PC-3 (cell line): ENCODE measurements at regions not wholly inside any gene's neighbourhood (a gene's known extent, or its start where the extent isn't known, plus 50 kb on each side); places are given as distances from the start of the nearest gene placed in this dataset.

Experiments used
- ATAC-seq: fragments of 200-7000 bp; cut with Tn5 transposase; 2 replicates; pipeline ENCODE4 v1.9.1; 2020; ENCODE audit warnings: mild to moderate bottlenecking, moderate library complexity
- BruUV-seq: library from RNA; stranded (reverse); fragments of 400-500 nt; replicated peaks from 2 replicates; lab custom pipeline; 2021; lab: Mats Ljungman, UMichigan
- CTCF ChIA-PET: fragments of 300-600 bp; sonication (Branson Sonifier 250); formaldehyde crosslinking; loops from one replicate; lab custom pipeline; 2022; ENCODE audit warnings: antibody characterized with exemption; lab: Charles Lee
- POLR2A ChIA-PET: fragments of 300-600 bp; sonication (Branson Sonifier 250); formaldehyde crosslinking; loops from one replicate; lab custom pipeline; 2022; ENCODE audit warnings: antibody characterized with exemption; ENCODE audit not compliant: unreplicated experiment; lab: Charles Lee
- DNase-seq: peaks from one replicate; pipeline ENCODE4 v3.0.0-alpha.2; 2015
- H2AFZ ChIP-seq: fragments of 300-600 bp; sonication (generic); 2 replicates; pipeline ENCODE4 v1.6.0; 2016; ENCODE audit warnings: antibody characterized with exemption, low read length
- H3F3A ChIP-seq: fragments of 300-600 bp; sonication (generic); one replicate; pipeline ENCODE4 v1.6.0; 2017; ENCODE audit warnings: antibody characterized with exemption, low read length, control low read depth, mild to moderate bottlenecking; ENCODE audit not compliant: unreplicated experiment
- H3K27ac ChIP-seq: fragments of 300-600 bp; sonication (generic); 2 replicates; pipeline ENCODE4 v1.5.1; 2016; ENCODE audit warnings: mild to moderate bottlenecking, low read length
- H3K27me3 ChIP-seq: fragments of 300-600 bp; sonication (generic); 2 replicates; pipeline ENCODE4 v1.6.1; 2016; ENCODE audit warnings: low read length, mixed read lengths
- H3K36me3 ChIP-seq: fragments of 300-600 bp; sonication (generic); 2 replicates; pipeline ENCODE4 v1.6.1; 2016; ENCODE audit warnings: low read depth, mixed run types, low read length, mixed read lengths
- H3K4me1 ChIP-seq: fragments of 300-600 bp; sonication (generic); 2 replicates; pipeline ENCODE4 v1.5.1; 2016; ENCODE audit warnings: low read length; ENCODE audit not compliant: insufficient read depth
- H3K4me2 ChIP-seq: fragments of 300-600 bp; sonication (generic); 2 replicates; pipeline ENCODE4 v1.6.0; 2016; ENCODE audit warnings: low read length
- H3K4me3 ChIP-seq: fragments of 300-600 bp; sonication (generic); 2 replicates; pipeline ENCODE4 v1.5.1; 2016; ENCODE audit warnings: mild to moderate bottlenecking, low read length, mixed read lengths
- H3K79me2 ChIP-seq: fragments of 300-600 bp; sonication (generic); 2 replicates; pipeline ENCODE4 v1.6.1; 2017; ENCODE audit warnings: low read length, mixed read lengths
- H3K9ac ChIP-seq: fragments of 300-600 bp; sonication (generic); 2 replicates; pipeline ENCODE4 v1.6.0; 2016; ENCODE audit warnings: mild to moderate bottlenecking, low read length
- H3K9me2 ChIP-seq: fragments of 300-600 bp; sonication (generic); replicated peaks from 2 replicates; pipeline ENCODE4 v1.6.1; 2016; ENCODE audit warnings: mixed run types, low read length, mixed read lengths
- H3K9me3 ChIP-seq: fragments of 300-600 bp; sonication (generic); 2 replicates; pipeline ENCODE4 v1.6.1; 2016; ENCODE audit warnings: low read length, mixed read lengths
- H4K20me1 ChIP-seq: fragments of 300-600 bp; sonication (generic); 2 replicates; pipeline ENCODE4 v1.6.1; 2016; ENCODE audit warnings: low read length, mixed read lengths
- CTCF ChIP-seq: fragments of 300-600 bp; sonication (generic); conservative IDR thresholded peaks from 2 replicates; pipeline ENCODE4 v1.5.1; 2017; ENCODE audit warnings: antibody characterized with exemption, low read depth, mild to moderate bottlenecking, low read length
- EZH2 ChIP-seq: fragments of 300-600 bp; sonication (generic); IDR thresholded peaks from one replicate; pipeline ENCODE4 v1.6.1; 2017; ENCODE audit warnings: antibody characterized with exemption, mild to moderate bottlenecking, low read length; ENCODE audit not compliant: unreplicated experiment
- EZH2phosphoT487 ChIP-seq: fragments of 300-600 bp; sonication (generic); IDR thresholded peaks from 2 replicates; pipeline ENCODE4 v1.6.1; 2018; ENCODE audit warnings: mild to moderate bottlenecking, antibody characterized with exemption, low read length, borderline replicate concordance
- intact Hi-C: fragments of 100-400 bp; cut with micrococcal nuclease; formaldehyde crosslinking; loops from 2 replicates; pipeline ENCODE4 v1.9.0; 2023

GRCh38 chr15:66848686-66849392 is 146.8 kb downstream of the SMAD6 start:
- no peaks in the 10 kb centered on the region for H4K20me1 ChIP-seq

GRCh38 chr15:66849393-66849745 is 147.3 kb downstream of the SMAD6 start:
- POLR2A ChIA-PET: no interaction called here
- CTCF ChIA-PET: no interaction called here
- Histone ChIP-seq H3K27ac (no peak overlapping the region), H4K20me1 (no peaks in the 10 kb centered on the region), H3K9me2 (no peaks in the 10 kb centered on the region), H3K9me3 (no peaks in the 10 kb centered on the region), H3K36me3 (no peaks in the 10 kb centered on the region), H3K4me1 (peaks cover 16% of the 10 kb centered on the region), H2AFZ (no peak overlapping the region), H3K79me2 (no peaks in the 10 kb centered on the region), H3K4me3 (no peak overlapping the region), H3K4me2 (no peak overlapping the region), H3F3A (no peaks in the 10 kb centered on the region), H3K9ac (no peak overlapping the region), H3K27me3 (no peaks in the 10 kb centered on the region)
- DNase-seq (no peak), ATAC-seq (no peak)
- TF ChIP-seq EZH2 (no peak), EZH2phosphoT487 (no peak), CTCF (no peak)
- intact Hi-C loops: no loop called here
- no TSS peak for BruUV-seq

More at GRCh38 chr15:66848686-66849392, 146.8 kb downstream of the SMAD6 start:
- Histone ChIP-seq H3K27me3 (no peaks in the 10 kb centered on the region), H3K9ac (no peak overlapping the region), H3K9me2 (no peaks in the 10 kb centered on the region), H2AFZ (no peak overlapping the region), H3K9me3 (no peaks in the 10 kb centered on the region), H3K79me2 (no peaks in the 10 kb centered on the region), H3K4me2 (no peak overlapping the region), H3K36me3 (no peaks in the 10 kb centered on the region), H3K4me3 (no peak overlapping the region), H3K4me1 (peaks cover 12% of the 10 kb centered on the region), H3K27ac (no peak overlapping the region), H3F3A (no peaks in the 10 kb centered on the region)
- TF ChIP-seq EZH2: no peak
- no peak for TF ChIP-seq CTCF
- TF ChIP-seq EZH2phosphoT487: no peak
- intact Hi-C loops: no loop called here
- POLR2A ChIA-PET: no interaction called here
- ATAC-seq (no peak), DNase-seq (no peak)
- no TSS peak for BruUV-seq
- CTCF ChIA-PET: no interaction called here

GRCh38 chr15:66849746-66850077 is 147.7 kb downstream of the SMAD6 start:
- H2AFZ ChIP-seq: no peak overlapping the region
- no peak overlapping the region for H3K4me3 ChIP-seq
- ChIA-PET POLR2A (no interaction called here), CTCF (no interaction called here)
- H3K9me3 ChIP-seq: no peaks in the 10 kb centered on the region
- H4K20me1 ChIP-seq: no peaks in the 10 kb centered on the region
- TF ChIP-seq CTCF: no peak
- TF ChIP-seq EZH2: no peak
- TF ChIP-seq EZH2phosphoT487: no peak
- H3K36me3 ChIP-seq: no peaks in the 10 kb centered on the region
- no TSS peak for BruUV-seq
- no peaks in the 10 kb centered on the region for H3K27me3 ChIP-seq
- H3F3A ChIP-seq: no peaks in the 10 kb centered on the region
- ATAC-seq (no peak), DNase-seq (no peak)
- H3K27ac ChIP-seq: no peak overlapping the region
- no peak overlapping the region for H3K4me2 ChIP-seq
- no peaks in the 10 kb centered on the region for H3K79me2 ChIP-seq
- intact Hi-C loops: loop anchor here (5.0 kb wide), 4 partner anchors 47 to 232 kb away; partner anchors contain the start of gene SMAD6
- H3K4me1 ChIP-seq: peaks cover 16% of the 10 kb centered on the region
- H3K9me2 ChIP-seq: no peaks in the 10 kb centered on the region
- H3K9ac ChIP-seq: no peak overlapping the region
